MCF 10A (cell line): ENCODE measurements at regions not wholly inside any gene's neighbourhood (a gene's known extent, or its start where the extent isn't known, plus 50 kb on each side); places are given as distances from the start of the nearest gene placed in this dataset.

Source experiments
- BruUV-seq: library from RNA; stranded (reverse); fragments of 400-500 nt; replicated peaks from 2 replicates; lab custom pipeline; 2021; lab: Mats Ljungman, UMichigan
- CTCF ChIA-PET: fragments of 300-600 bp; sonication (Branson Sonifier 250); formaldehyde crosslinking; extraction: SDS; loops from one replicate; lab custom pipeline; 2021; ENCODE audit warnings: antibody characterized with exemption, inconsistent platforms; lab: Yijun Ruan, JAX
- POLR2A ChIA-PET: fragments of 300-600, 350-650 bp; sonication (Branson Sonifier 250); formaldehyde crosslinking; extraction: SDS; loops from one replicate; lab custom pipeline; 2020; ENCODE audit warnings: antibody characterized with exemption, inconsistent platforms; lab: Yijun Ruan, JAX
- DNase-seq: peaks from one replicate; pipeline ENCODE4 v3.0.0-alpha.2; 2018; ENCODE audit not compliant: unreplicated experiment
- H3K27ac Mint-ChIP-seq: one replicate; pipeline ENCODE4 v1.8.0; 2022; ENCODE audit warnings: mild to moderate bottlenecking, low read depth, mixed read lengths; ENCODE audit not compliant: unreplicated experiment
- H3K27me3 Mint-ChIP-seq: one replicate; pipeline ENCODE4 v1.8.0; 2022; ENCODE audit warnings: mixed read lengths; ENCODE audit not compliant: insufficient read depth, unreplicated experiment
- H3K36me3 Mint-ChIP-seq: one replicate; pipeline ENCODE4 v1.8.0; 2022; ENCODE audit warnings: mild to moderate bottlenecking, moderate library complexity, mixed read lengths; ENCODE audit not compliant: insufficient read depth, unreplicated experiment
- H3K4me1 Mint-ChIP-seq: one replicate; pipeline ENCODE4 v1.8.0; 2022; ENCODE audit warnings: mixed read lengths; ENCODE audit not compliant: insufficient read depth, unreplicated experiment
- H3K4me3 Mint-ChIP-seq: one replicate; pipeline ENCODE4 v1.8.0; 2022; ENCODE audit warnings: mild to moderate bottlenecking, moderate library complexity, mixed read lengths; ENCODE audit not compliant: unreplicated experiment
- H3K9me3 Mint-ChIP-seq: one replicate; pipeline ENCODE4 v1.8.0; 2022; ENCODE audit warnings: mixed read lengths; ENCODE audit not compliant: unreplicated experiment
- intact Hi-C: fragments of 100-400 bp; cut with micrococcal nuclease; formaldehyde crosslinking; loops from 2 replicates; pipeline ENCODE4 v1.14.1; 2022
- TF ChIP-seq, protein P1 (sequence below): fragments of 200-600 bp; IDR thresholded peaks from one replicate; pipeline ENCODE4 v1.8.0; 2022; ENCODE audit warnings: antibody characterized with exemption, mild to moderate bottlenecking; ENCODE audit not compliant: unreplicated experiment

DNA sequence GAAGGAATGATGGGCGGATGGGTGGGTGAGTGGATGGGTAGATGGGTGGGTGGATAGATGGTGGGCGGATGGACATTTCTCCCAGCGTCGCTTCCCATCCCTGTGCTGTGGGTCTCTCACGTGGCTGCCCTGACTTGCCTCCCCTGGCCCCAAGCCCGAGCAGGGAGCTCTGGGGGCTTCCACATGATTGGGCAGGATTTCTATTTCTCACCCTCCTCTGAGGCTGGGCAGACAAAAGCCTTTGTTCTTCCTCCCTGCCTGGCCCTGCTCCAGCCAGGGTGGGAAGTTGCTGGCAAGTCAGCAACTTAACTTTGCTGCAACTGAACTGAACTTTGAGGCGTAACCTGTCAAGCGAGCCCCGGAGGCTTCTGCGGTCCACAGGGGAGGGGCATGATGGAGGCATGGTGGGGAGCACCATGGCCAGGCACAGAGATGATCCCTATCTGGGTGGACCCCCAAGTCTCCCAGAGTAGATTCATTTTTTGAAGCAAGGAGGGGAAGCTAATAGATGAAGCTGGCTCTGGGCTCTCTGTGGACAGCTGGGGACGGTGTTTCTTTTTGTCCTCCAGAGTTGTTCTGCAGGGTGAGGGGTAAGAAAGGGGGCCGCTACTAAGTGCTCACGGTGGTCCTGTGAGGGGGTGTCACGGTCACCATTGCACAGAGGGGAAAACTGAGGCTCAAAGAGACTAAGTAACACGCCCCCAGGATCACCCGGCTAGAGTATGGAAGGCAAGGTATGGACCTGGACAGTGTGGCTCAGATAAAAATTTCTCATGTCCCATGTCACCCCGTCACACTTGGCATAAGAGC lies 140.1 kb downstream of the CEBPB start:
- no peaks in the 10 kb centered on the region for H3K27me3 Mint-ChIP-seq
- ChIA-PET POLR2A (interaction anchor here (2.0 kb wide), 1 partner anchor 9 kb away, joined by 5 read pairs; no protein-coding TSS in a partner anchor), CTCF (interaction anchor here (0.6 kb wide), 1 partner anchor 36 kb away, joined by 3 read pairs; no protein-coding TSS in a partner anchor)
- TF ChIP-seq, protein P1, sequence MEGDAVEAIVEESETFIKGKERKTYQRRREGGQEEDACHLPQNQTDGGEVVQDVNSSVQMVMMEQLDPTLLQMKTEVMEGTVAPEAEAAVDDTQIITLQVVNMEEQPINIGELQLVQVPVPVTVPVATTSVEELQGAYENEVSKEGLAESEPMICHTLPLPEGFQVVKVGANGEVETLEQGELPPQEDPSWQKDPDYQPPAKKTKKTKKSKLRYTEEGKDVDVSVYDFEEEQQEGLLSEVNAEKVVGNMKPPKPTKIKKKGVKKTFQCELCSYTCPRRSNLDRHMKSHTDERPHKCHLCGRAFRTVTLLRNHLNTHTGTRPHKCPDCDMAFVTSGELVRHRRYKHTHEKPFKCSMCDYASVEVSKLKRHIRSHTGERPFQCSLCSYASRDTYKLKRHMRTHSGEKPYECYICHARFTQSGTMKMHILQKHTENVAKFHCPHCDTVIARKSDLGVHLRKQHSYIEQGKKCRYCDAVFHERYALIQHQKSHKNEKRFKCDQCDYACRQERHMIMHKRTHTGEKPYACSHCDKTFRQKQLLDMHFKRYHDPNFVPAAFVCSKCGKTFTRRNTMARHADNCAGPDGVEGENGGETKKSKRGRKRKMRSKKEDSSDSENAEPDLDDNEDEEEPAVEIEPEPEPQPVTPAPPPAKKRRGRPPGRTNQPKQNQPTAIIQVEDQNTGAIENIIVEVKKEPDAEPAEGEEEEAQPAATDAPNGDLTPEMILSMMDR = no peak
- peaks cover 59% of the 10 kb centered on the region for H3K4me1 Mint-ChIP-seq
- no TSS peak for BruUV-seq
- H3K9me3 Mint-ChIP-seq = peaks cover 8% of the 10 kb centered on the region
- no peaks in the 10 kb centered on the region for H3K36me3 Mint-ChIP-seq
- H3K27ac Mint-ChIP-seq = no peak overlapping the region
- H3K4me3 Mint-ChIP-seq = no peak overlapping the region
- DNase-seq = no peak
- intact Hi-C loops = loop anchor here (5.0 kb wide), 1 partner anchor 47 kb away; no protein-coding TSS in a partner anchor

DNA sequence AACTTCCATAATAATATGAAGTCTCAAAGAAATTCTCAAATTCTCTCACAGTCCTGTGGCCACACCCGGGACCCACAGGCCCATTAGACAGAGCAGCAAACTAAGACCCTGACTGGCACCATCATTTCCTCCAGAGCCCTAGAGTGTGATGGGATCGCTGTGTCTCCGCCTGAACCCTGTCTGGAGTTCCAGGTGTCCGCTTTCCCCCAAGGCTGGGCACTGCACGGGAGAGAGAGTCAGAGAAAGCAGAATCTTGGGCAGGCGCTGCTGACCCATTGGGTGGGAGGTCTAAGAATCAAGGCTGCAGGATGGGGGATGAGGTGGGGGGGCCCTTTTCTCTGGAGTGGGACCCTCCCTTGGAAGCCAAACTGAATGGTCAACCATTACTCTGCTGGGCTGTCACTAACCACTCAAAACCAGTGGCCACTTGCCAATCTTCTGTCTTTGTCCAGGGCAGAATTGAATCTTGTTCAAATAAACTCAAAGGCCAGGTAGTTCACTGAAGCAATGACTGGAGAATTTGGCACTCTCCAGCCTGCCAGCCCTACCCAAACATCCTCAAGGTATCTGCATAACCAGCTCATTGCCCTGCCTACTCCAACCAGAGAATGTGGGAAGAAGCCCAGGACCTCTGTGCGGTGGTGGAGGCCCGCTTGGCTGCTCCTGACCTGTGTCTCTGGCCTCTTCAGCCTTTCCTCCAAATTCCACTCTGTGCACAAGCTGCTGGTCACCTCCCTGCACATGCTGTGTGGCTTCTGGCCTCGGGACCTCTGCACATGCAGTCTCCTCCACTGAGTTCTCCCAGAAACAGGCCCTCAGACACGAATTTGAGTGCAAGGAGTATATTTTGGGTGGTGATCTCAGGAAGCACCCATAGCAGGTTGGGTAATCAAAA lies 141.1 kb downstream of the CEBPB start:
- no peaks in the 10 kb centered on the region for H3K36me3 Mint-ChIP-seq
- peaks cover 59% of the 10 kb centered on the region for H3K4me1 Mint-ChIP-seq
- DNase-seq = peak; percentile 75
- ChIA-PET POLR2A (interaction anchor here (0.5 to 6.0 kb wide), 10 partner anchors 10 to 83 kb away, joined by 3 to 96 read pairs (median 3); no protein-coding TSS in a partner anchor), CTCF (interaction anchor here (0.6 to 1.4 kb wide), 3 partner anchors 19 to 173 kb away, joined by 3 read pairs; no protein-coding TSS in a partner anchor)
- BruUV-seq = no TSS peak
- TF ChIP-seq, protein P1 = no peak
- peaks cover 8% of the 10 kb centered on the region for H3K9me3 Mint-ChIP-seq
- H3K27me3 Mint-ChIP-seq = no peaks in the 10 kb centered on the region
- H3K27ac Mint-ChIP-seq = no peak overlapping the region
- H3K4me3 Mint-ChIP-seq = no peak overlapping the region
- intact Hi-C loops = loop anchor here (5.0 kb wide), 1 partner anchor 46 kb away; no protein-coding TSS in a partner anchor

DNA sequence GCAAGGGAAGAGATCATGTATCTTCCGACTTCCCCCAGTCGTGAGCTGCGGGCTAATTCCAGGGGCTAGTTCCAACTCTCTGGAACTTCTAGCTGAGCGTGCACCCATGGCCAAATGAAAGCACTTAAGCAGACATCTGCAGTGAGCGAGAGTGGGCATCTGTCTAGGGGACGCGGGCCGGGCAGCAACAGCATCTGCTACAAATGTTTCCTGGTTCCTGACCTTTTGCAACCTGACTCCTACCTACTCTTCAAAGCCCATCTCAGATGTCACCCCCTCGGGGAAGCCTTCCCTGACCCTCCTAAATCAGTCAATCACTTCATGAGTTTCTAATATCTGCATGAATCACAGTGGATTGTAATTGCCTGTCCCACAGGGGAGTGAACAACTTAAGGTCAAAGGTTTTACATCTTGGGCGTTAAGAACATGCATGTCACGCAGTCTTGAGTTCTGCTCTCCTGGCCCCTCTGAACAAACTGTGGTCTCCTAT lies 141.9 kb downstream of the CEBPB start:
- ChIA-PET CTCF (interaction anchor here (0.6 to 2.7 kb wide), 8 partner anchors 12 to 172 kb away, joined by 3 to 17 read pairs (median 4); no protein-coding TSS in a partner anchor), POLR2A (interaction anchor here (0.7 to 6.0 kb wide), 15 partner anchors 11 to 179 kb away, joined by 3 to 96 read pairs (median 4); partner anchors contain the start of genes CEBPB and PEDS1)
- H3K27me3 Mint-ChIP-seq = no peaks in the 10 kb centered on the region
- H3K4me1 Mint-ChIP-seq = peaks cover 59% of the 10 kb centered on the region
- H3K9me3 Mint-ChIP-seq = peaks cover 8% of the 10 kb centered on the region
- no peak for DNase-seq
- peak overlapping the region; percentile 91 for H3K27ac Mint-ChIP-seq
- no peaks in the 10 kb centered on the region for H3K36me3 Mint-ChIP-seq
- no peak overlapping the region for H3K4me3 Mint-ChIP-seq
- no TSS peak for BruUV-seq
- intact Hi-C loops = loop anchor here (5.0 kb wide), 1 partner anchor 45 kb away; no protein-coding TSS in a partner anchor
- TF ChIP-seq, protein P1 = no peak
